ENCODE measurements at regions not wholly inside any gene's neighbourhood (a gene's known extent, or its start where the extent isn't known, plus 50 kb on each side); places are given as distances from the start of the nearest gene placed in this dataset.

- no peak for FAIRE-seq
Measured at GRCh38 chr5:106976363-106976762, 694.4 kb downstream of the EFNA5 start.

GRCh38 chr5:106974272-106974671 is 696.5 kb downstream of the EFNA5 start:
- no peak for FAIRE-seq

DNA sequence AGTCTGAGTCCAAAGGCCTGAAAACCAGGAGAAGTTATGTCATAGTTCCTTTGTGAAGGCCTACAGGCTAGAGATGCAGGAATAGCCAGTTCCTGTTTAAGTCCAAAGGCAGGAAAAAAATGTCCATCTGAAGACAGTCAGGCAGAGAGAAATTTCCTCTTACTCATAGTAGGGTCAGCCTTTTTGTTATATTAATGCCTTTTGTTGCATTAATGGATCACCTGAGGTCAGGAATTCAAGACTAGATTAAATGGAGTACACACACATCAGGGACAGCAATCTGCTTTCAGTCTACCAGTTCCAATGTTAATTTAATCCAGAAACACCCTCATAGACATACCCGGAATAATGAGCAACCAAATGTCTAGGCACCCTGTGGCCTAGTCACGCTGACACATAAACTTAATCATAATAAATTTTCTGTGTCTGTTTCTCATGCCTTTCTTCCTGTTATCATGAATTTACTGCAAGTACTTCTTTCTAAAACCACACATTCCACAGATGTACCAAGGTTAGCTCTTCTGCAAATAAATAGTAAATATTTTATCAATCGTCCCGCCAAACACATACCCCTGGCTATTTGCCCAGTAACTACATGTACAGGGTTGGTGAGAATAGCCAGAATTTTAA is 703.9 kb downstream of the EFNA5 start:
- FAIRE-seq = no peak

GRCh38 chr5:106964132-106964531 is 706.6 kb downstream of the EFNA5 start:
- FAIRE-seq = no peak

DNA sequence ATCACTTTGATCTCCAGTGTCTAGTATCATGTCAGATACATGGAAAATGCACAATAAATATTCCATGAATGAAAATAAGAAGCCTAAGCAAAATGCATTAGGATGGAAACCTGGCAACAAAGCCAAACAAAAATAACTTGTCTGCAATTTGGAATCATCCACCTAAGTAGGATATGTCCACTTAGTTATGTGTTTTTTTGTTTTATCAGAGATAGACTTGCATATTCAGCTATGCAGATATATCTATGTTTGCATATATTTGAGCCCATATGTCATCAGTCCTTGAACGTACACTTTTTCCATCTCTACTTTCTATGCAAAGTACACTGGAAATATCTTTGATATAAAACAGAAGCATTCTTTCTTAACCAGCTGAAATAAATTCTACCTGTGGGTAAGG is 707.1 kb downstream of the EFNA5 start:
- FAIRE-seq = no peak

GRCh38 chr5:106962464-106963230 is 708.1 kb downstream of the EFNA5 start:
- FAIRE-seq = no peak

GRCh38 chr5:106959387-106959786 is 711.4 kb downstream of the EFNA5 start:
- FAIRE-seq = no peak

GRCh38 chr5:106957336-106957735 is 713.4 kb downstream of the EFNA5 start:
- FAIRE-seq = no peak

DNA sequence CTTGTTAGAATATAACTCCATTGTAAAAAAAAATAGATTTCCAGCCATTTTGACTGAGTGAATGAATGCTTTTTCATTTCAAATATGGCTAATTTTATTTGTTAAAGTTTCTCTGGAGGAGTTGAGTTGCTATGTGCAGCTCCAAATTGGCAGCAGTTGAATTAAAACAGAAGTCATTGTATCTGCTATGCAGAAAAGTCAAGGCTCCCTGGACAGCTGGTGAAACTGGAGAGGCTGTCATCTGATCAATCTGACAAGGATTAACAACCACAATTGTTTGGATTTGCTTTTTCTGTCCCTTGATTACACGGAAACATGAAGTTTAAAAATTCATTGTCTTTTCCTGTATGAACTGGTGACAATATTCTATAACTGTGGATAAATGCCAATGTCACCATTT is 713.9 kb downstream of the EFNA5 start:
- no peak for FAIRE-seq

DNA sequence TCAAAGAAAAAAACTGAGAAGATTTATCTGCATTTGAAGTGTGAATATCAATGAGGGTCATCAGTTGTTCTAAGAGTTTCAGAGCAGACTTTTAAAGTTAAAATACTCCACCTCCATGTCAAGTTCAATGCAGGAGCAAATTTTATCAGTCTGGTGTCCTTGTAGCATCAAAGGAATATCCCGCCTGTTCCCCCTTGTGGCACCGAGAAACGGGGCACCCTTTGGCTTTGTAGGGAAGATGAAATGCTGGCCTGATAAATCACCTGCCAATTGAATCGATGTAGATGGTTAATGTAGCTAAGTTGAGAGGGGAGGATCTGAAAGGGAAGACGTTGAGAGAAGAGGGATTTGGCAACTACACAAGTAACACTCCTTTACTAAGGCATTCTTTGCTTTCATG is 714.5 kb downstream of the EFNA5 start:
- FAIRE-seq = no peak

DNA sequence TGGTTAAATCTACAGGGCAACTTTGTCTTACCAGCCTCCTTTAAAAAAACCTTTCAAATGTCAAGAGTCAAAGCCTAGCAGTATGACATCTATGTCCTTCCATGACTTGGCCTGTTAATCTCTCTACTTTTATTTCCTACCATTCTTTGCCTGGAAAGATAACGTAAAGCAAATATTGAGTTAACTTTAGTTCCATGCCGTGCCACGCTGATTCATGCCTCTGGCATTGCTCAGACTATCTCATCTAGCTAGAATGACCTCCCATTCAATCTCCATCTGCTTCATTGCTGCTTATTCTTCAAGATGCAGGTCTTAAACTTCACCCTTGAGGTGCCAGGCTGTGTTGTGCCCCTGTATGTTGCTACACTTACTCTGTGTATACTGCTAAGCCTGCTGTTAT is 729.8 kb downstream of the EFNA5 start:
- no peak for FAIRE-seq

- no peak for FAIRE-seq
Measured at GRCh38 chr5:106940301-106940846, 730.4 kb downstream of the EFNA5 start.

DNA sequence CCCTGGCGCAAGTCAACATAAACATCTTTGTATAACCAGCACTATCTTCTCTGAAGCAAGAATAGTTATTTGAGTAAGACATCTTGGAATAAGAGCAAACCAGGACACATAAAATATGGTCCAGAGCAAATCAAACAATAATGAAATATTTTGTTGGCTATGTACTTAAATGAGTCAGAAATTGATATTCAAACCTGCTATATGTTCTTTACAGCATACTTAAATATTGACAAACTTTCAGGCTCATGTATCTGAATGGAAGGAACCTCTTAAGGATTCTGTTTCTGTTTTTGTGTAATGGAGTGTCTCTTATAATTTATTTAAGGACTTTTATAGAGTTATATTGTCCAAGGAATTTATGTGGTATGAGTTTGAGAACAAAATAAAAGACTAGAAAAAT is 747.3 kb downstream of the EFNA5 start:
- FAIRE-seq = no peak

- FAIRE-seq = no peak
Measured at GRCh38 chr5:106921567-106921966, 749.2 kb downstream of the EFNA5 start.

GRCh38 chr5:106910486-106910885 is 760.3 kb downstream of the EFNA5 start:
- no peak for FAIRE-seq

- no peak for FAIRE-seq
Measured at GRCh38 chr5:106909716-106910115, 761.0 kb downstream of the EFNA5 start.

- no peak for FAIRE-seq
Measured at GRCh38 chr5:106907979-106908378, 762.8 kb downstream of the EFNA5 start.

GRCh38 chr5:106906199-106906598 is 764.5 kb downstream of the EFNA5 start:
- no peak for FAIRE-seq

DNA sequence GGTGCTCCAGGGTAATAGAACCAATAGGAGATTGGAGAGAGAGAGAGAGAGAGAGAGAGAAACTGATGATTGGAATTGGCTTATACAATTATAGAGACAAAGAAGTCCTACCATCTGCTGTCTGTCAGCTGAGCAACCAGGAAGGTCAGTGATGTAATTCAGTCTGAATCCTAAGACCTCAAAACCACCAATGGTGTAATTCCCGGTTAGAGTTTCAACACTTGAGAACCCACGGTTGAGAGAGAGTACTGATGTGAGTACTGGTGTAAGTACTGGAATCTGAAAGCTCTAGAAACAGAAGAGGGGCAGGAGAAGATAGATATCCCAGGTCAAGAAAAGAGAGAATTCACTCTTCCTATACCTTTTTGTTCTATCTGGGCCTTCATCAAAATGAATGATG is 775.8 kb downstream of the EFNA5 start:
- no peak for FAIRE-seq

DNA sequence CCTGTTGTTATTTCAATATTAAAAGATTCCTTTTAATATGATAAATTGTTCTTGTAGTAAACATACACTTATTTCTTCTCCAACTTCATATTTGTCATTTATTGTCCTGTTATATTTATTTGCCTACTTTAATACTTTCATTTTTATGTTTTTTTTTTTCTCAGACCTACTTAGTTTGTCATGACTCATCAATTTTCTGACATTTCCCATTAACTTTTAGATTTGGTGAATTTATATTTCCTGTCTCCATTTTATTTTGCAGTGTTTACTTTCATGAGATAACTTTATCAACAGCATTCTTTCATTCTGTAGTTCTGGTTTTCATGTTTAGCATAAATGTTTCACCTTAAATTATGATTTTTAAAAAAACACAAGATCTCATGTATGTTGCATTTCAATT is 788.7 kb downstream of the EFNA5 start:
- peak; percentile 49 for FAIRE-seq

DNA sequence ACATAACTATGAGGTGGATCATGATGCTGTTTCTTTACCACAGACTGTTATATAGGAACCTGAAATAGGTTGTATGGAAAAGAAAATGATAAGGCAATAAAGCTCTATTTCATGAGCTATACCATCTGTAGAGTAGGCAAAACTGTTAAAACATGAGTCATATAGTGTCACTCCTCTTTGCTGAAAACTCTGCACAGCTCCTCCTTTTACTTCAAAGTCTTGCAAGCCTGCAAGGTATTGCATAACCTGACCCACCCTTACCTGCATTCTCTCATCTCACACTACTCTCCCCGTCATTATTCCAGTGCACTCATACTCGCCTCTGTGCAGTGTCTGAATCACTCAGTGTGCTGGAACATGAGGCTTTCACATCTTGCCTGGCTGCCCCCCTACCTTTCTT is 790.1 kb downstream of the EFNA5 start:
- no peak for FAIRE-seq

- FAIRE-seq = no peak
Measured at GRCh38 chr5:106877881-106878280, 792.9 kb downstream of the EFNA5 start.

DNA sequence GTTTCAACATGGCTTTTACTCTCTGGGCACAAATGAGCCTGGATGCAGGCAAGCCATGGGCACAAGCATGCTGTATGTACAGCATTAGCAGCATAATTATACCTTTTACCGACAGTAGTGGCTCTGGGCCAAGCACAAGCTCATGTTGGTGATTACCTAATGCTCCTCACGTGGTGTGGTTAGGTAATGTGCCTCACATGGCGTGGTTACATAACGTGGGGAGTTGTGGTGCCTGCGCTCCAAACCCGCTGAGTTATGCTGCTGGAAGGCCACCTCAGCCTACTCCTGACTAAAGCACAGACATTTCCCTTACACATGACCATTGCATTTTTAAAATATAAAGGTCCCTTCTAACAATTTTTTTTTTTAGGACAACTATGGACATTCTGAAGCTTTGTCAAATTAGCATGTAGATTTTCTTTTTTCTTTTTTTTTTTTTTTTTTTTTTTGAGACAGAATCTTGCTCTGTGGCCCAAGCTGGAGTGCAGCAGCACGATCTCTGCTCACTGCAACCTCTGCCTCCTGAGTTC is 794.0 kb downstream of the EFNA5 start:
- FAIRE-seq = no peak

- no peak for FAIRE-seq
Measured at GRCh38 chr5:106876298-106876622, 794.5 kb downstream of the EFNA5 start.

Data from colon (tissue), 2 donors.